HG03039 (cell line): ENCODE measurements at regions not wholly inside any gene's neighbourhood (a gene's known extent, or its start where the extent isn't known, plus 50 kb on each side); places are given as distances from the start of the nearest gene placed in this dataset.

Experiments used
- ATAC-seq: cut with Tn5 transposase; IDR thresholded peaks from one replicate; pipeline ENCODE4 v1.9.1; 2021; ENCODE audit warnings: mild to moderate bottlenecking, moderate library complexity; ENCODE audit not compliant: unreplicated experiment

- ATAC-seq: no peak
Observed at GRCh38 chr20:60961551-60961950, 290.5 kb upstream of the CDH4 start.

GRCh38 chr20:60962367-60963045 is 289.6 kb upstream of the CDH4 start:
- ATAC-seq: no peak

- no peak for ATAC-seq
Observed at GRCh38 chr20:60963146-60963545, 288.9 kb upstream of the CDH4 start.

- no peak for ATAC-seq
Observed at GRCh38 chr20:60964911-60965310, 287.1 kb upstream of the CDH4 start.

- ATAC-seq: no peak
Observed at GRCh38 chr20:60966031-60966430, 286.0 kb upstream of the CDH4 start.

- no peak for ATAC-seq
Observed at GRCh38 chr20:60966766-60967165, 285.3 kb upstream of the CDH4 start.

GRCh38 chr20:60967431-60968316 is 284.4 kb upstream of the CDH4 start:
- ATAC-seq: no peak

GRCh38 chr20:60968853-60969720 is 283.0 kb upstream of the CDH4 start:
- no peak for ATAC-seq

GRCh38 chr20:60970601-60971000 is 281.5 kb upstream of the CDH4 start:
- no peak for ATAC-seq

GRCh38 chr20:60974022-60974421 is 278.0 kb upstream of the CDH4 start:
- ATAC-seq: no peak

- no peak for ATAC-seq
Observed at GRCh38 chr20:60974441-60974945, 277.6 kb upstream of the CDH4 start.

GRCh38 chr20:60976139-60976538 is 275.9 kb upstream of the CDH4 start:
- no peak for ATAC-seq

- ATAC-seq: no peak
Observed at GRCh38 chr20:60976913-60977312, 275.1 kb upstream of the CDH4 start.

- no peak for ATAC-seq
Observed at GRCh38 chr20:60977901-60978300, 274.2 kb upstream of the CDH4 start.

GRCh38 chr20:60984666-60985065 is 267.4 kb upstream of the CDH4 start:
- no peak for ATAC-seq

- ATAC-seq: no peak
Observed at GRCh38 chr20:60986506-60987156, 265.4 kb upstream of the CDH4 start.

GRCh38 chr20:60990061-60990460 is 262.0 kb upstream of the CDH4 start:
- no peak for ATAC-seq

- no peak for ATAC-seq
Observed at GRCh38 chr20:60990643-60991042, 261.4 kb upstream of the CDH4 start.

GRCh38 chr20:60993433-60994044 is 258.5 kb upstream of the CDH4 start:
- no peak for ATAC-seq

- no peak for ATAC-seq
Observed at GRCh38 chr20:60999250-60999649, 252.8 kb upstream of the CDH4 start.
